ENCODE measurements at regions not wholly inside any gene's neighbourhood (a gene's known extent, or its start where the extent isn't known, plus 50 kb on each side); places are given as distances from the start of the nearest gene placed in this dataset.

- TF ChIP-seq POLR2A (IDR thresholded peaks at IDR 0.05): no peak
- no peak for TF ChIP-seq CTCF (IDR thresholded peaks at IDR 0.05)
- TF ChIP-seq POLR2AphosphoS5 (IDR thresholded peaks at IDR 0.05): no peak
These were observed 78.0 kb upstream of the PJA1 start for GRCh38 chrX:69243276-69243675.

Measured in gastroesophageal sphincter (tissue), 3 donors.